H1 (cell line): ENCODE measurements at regions not wholly inside any gene's neighbourhood (a gene's known extent, or its start where the extent isn't known, plus 50 kb on each side); places are given as distances from the start of the nearest gene placed in this dataset.

Source experiments
- CTCF ChIA-PET: fragments of 300-600 bp; sonication (Branson Sonifier 250); formaldehyde crosslinking; loops from one replicate; lab custom pipeline; 2021; ENCODE audit not compliant: partially characterized antibody; lab: Charles Lee
- POLR2A ChIA-PET: fragments of 300-600 bp; sonication (Branson Sonifier 250); formaldehyde crosslinking; loops from one replicate; lab custom pipeline; 2021; ENCODE audit warnings: inconsistent platforms; ENCODE audit not compliant: partially characterized antibody; lab: Charles Lee
- DNase-seq, 2 experiments: peaks; one replicate each; pipeline versions ENCODE4 v3.0.0 to v3.0.0-alpha.2; 2010 to 2022; ENCODE audit warnings: low spot score in 2 of 2, low read depth in 1 of 2, mixed read lengths in 1 of 2
- FAIRE-seq: peaks from 2 replicates; lab custom pipeline; 2011; peaks lifted over from hg19 to GRCh38; lab: Jason Lieb, UNC
- H2AFZ ChIP-seq: 2 replicates; pipeline ENCODE4 v1.8.1; 2012; ENCODE audit warnings: low read length, inconsistent platforms
- H2AK5ac ChIP-seq: 2 replicates; pipeline ENCODE4 v1.6.1; 2013; ENCODE audit warnings: low read depth, low read length
- H2BK120ac ChIP-seq: replicated peaks from 2 replicates; pipeline ENCODE3; 2013; ENCODE audit warnings: low read depth, low read length, inconsistent platforms
- H2BK12ac ChIP-seq: 2 replicates; pipeline ENCODE4 v1.6.1; 2013; ENCODE audit warnings: low read depth, low read length
- H2BK15ac ChIP-seq: 2 replicates; pipeline ENCODE4 v1.6.1; 2013; ENCODE audit warnings: low read length
- H2BK20ac ChIP-seq: 2 replicates; pipeline ENCODE4 v1.6.1; 2013; ENCODE audit warnings: low read length
- H2BK5ac ChIP-seq: 2 replicates; pipeline ENCODE4 v1.6.1; 2013; ENCODE audit warnings: low read depth, low read length
- H3K14ac ChIP-seq: 2 replicates; pipeline ENCODE4 v1.6.1; 2013; ENCODE audit warnings: inconsistent platforms; ENCODE audit not compliant: insufficient read length
- H3K18ac ChIP-seq: 2 replicates; pipeline ENCODE4 v1.6.1; 2013; ENCODE audit warnings: low read length; ENCODE audit errors: extremely low read depth
- H3K23ac ChIP-seq: 2 replicates; pipeline ENCODE4 v1.6.1; 2013; ENCODE audit warnings: inconsistent platforms; ENCODE audit not compliant: insufficient read length
- H3K23me2 ChIP-seq: 2 replicates; pipeline ENCODE4 v1.6.1; 2013; ENCODE audit warnings: low read depth, low read length
- H3K27ac ChIP-seq: 2 replicates; pipeline ENCODE4 v1.6.1; 2011; ENCODE audit warnings: low read depth, low read length, inconsistent platforms
- H3K27me3 ChIP-seq, 4 experiments: replicated peaks in 1 of 4; 1 replicate in 1 of 4; 2 replicates in 3 of 4; pipeline versions ENCODE4 v1.6.1 to v1.8.1; 2011 to 2013; ENCODE audit warnings: low read length in 3 of 4, mild to moderate bottlenecking in 3 of 4, inconsistent platforms in 2 of 4, mixed read lengths in 2 of 4, moderate library complexity in 1 of 4; ENCODE audit not compliant: control insufficient read depth in 3 of 4, insufficient read depth in 3 of 4; ENCODE audit errors: extremely low read depth in 1 of 4
- H3K36me3 ChIP-seq, 4 experiments: 2 replicates each; pipeline versions ENCODE4 v1.6.1 to v1.8.1; 2011 to 2013; ENCODE audit warnings: mild to moderate bottlenecking in 4 of 4, low read length in 3 of 4, moderate library complexity in 2 of 4, control low read depth in 1 of 4, inconsistent platforms in 1 of 4; ENCODE audit not compliant: insufficient read depth in 4 of 4, control insufficient read depth in 2 of 4
- H3K4ac ChIP-seq: replicated peaks from 2 replicates; pipeline ENCODE3; 2013; ENCODE audit warnings: low read length, low read depth, mixed read lengths, inconsistent platforms; ENCODE audit not compliant: insufficient read length
- H3K4me1 ChIP-seq, 4 experiments: replicated peaks in 1 of 4; 1 replicate in 1 of 4; 2 replicates in 3 of 4; pipeline versions ENCODE4 v1.6.1 to v1.8.1; 2011 to 2013; ENCODE audit warnings: low read length in 3 of 4, inconsistent platforms in 2 of 4, mixed read lengths in 1 of 4; ENCODE audit not compliant: insufficient read depth in 4 of 4, control insufficient read depth in 3 of 4
- H3K4me2 ChIP-seq, 2 experiments: 2 replicates each; pipeline versions ENCODE4 v1.6.1 to v1.8.1; 2011 to 2013; ENCODE audit warnings: low read depth in 2 of 2, low read length in 2 of 2, control low read depth in 1 of 2, inconsistent platforms in 1 of 2, mild to moderate bottlenecking in 1 of 2; ENCODE audit not compliant: insufficient read depth in 1 of 2
- H3K4me3 ChIP-seq, 4 experiments: fragments of 200-600, 300-600 bp in 1 of 4; sonication (generic), shearing (Covaris generic), sonication (Bioruptor Twin) in 1 of 4; 2 replicates each; pipeline versions ENCODE4 v1.5.1 to v1.8.1; 2011 to 2016; ENCODE audit warnings: low read length in 4 of 4, low read depth in 3 of 4, control low read depth in 2 of 4, inconsistent platforms in 2 of 4, mild to moderate bottlenecking in 2 of 4, mixed read lengths in 1 of 4, moderate library complexity in 1 of 4; ENCODE audit not compliant: insufficient read depth in 2 of 4; ENCODE audit errors: extremely low read depth in 1 of 4
- H3K56ac ChIP-seq: replicated peaks from 2 replicates; pipeline ENCODE3; 2013; ENCODE audit warnings: low read depth, mild to moderate bottlenecking, mixed read lengths, low read length, inconsistent platforms; ENCODE audit not compliant: insufficient read length
- H3K79me1 ChIP-seq: 2 replicates; pipeline ENCODE4 v1.6.1; 2013; ENCODE audit warnings: low read depth, low read length, control low read depth
- H3K79me2 ChIP-seq, 2 experiments: 2 replicates each; pipeline versions ENCODE4 v1.6.1 to v1.8.1; 2012 to 2013; ENCODE audit warnings: low read length in 2 of 2, mild to moderate bottlenecking in 2 of 2, inconsistent platforms in 1 of 2; ENCODE audit not compliant: insufficient read depth in 2 of 2, control insufficient read depth in 1 of 2
- H3K9ac ChIP-seq, 4 experiments: replicated peaks in 1 of 4; 1 replicate in 1 of 4; 2 replicates in 3 of 4; pipeline versions ENCODE4 v1.6.1 to v1.8.1; 2011 to 2013; ENCODE audit warnings: low read depth in 3 of 4, low read length in 3 of 4, control low read depth in 2 of 4, mild to moderate bottlenecking in 2 of 4, moderate library complexity in 2 of 4, inconsistent platforms in 1 of 4; ENCODE audit errors: extremely low read depth in 1 of 4
- H3K9me3 ChIP-seq, 2 experiments: 2 replicates each; pipeline versions ENCODE4 v1.6.1 to v1.8.1; 2012 to 2013; ENCODE audit warnings: mild to moderate bottlenecking in 2 of 2, moderate library complexity in 2 of 2, control low read depth in 1 of 2, inconsistent platforms in 1 of 2, low read depth in 1 of 2, low read length in 1 of 2, mixed read lengths in 1 of 2; ENCODE audit not compliant: insufficient read depth in 2 of 2
- H4K20me1 ChIP-seq, 2 experiments: replicated peaks in 1 of 2; 2 replicates each; pipeline versions ENCODE3 to v1.8.1; 2011 to 2013; ENCODE audit warnings: inconsistent platforms in 2 of 2, low read length in 2 of 2, mild to moderate bottlenecking in 1 of 2; ENCODE audit not compliant: insufficient read depth in 2 of 2, control insufficient read depth in 1 of 2
- H4K5ac ChIP-seq: 2 replicates; pipeline ENCODE4 v1.6.1; 2013; ENCODE audit warnings: low read length, low read depth, mixed read lengths, inconsistent platforms; ENCODE audit not compliant: insufficient read length
- H4K8ac ChIP-seq: 2 replicates; pipeline ENCODE4 v1.8.0; 2013; ENCODE audit warnings: mild to moderate bottlenecking, moderate library complexity, low read length, inconsistent platforms; ENCODE audit not compliant: insufficient read depth; ENCODE audit errors: extremely low read depth
- H4K91ac ChIP-seq: replicated peaks from 2 replicates; pipeline ENCODE3; 2013; ENCODE audit warnings: low read length, mixed read lengths, inconsistent platforms; ENCODE audit not compliant: insufficient read length
- ATF3 ChIP-seq: IDR thresholded peaks from 2 replicates; pipeline ENCODE4 v1.6.1; 2011; ENCODE audit warnings: low read depth, mild to moderate bottlenecking, low read length; ENCODE audit not compliant: insufficient read depth
- BRCA1 ChIP-seq: IDR thresholded peaks from 2 replicates; pipeline ENCODE4 v1.6.1; 2012; ENCODE audit warnings: low read depth, low read length, improper control_type of control experiment
- CTBP2 ChIP-seq: IDR thresholded peaks from 2 replicates; pipeline ENCODE4 v1.7.0; 2011; ENCODE audit warnings: borderline replicate concordance, mild to moderate bottlenecking, moderate library complexity, mixed read lengths, low read length; ENCODE audit not compliant: insufficient read depth, insufficient read length
- E2F6 ChIP-seq: IDR thresholded peaks from 2 replicates; pipeline ENCODE4 v1.6.1; 2012; ENCODE audit warnings: inconsistent platforms
- EZH2 ChIP-seq: fragments of 200-600 bp; sonication (generic); IDR thresholded peaks from 2 replicates; pipeline ENCODE4 v1.7.1; 2012; ENCODE audit warnings: low read depth, mild to moderate bottlenecking, moderate library complexity, low read length, inconsistent platforms; ENCODE audit not compliant: severe bottlenecking
- HDAC2 ChIP-seq, 2 experiments: fragments of 300-600 bp in 1 of 2; sonication (generic) in 1 of 2; IDR thresholded peaks; 2 replicates each; pipeline ENCODE4 v1.6.1; 2011 to 2012; ENCODE audit warnings: low read depth in 2 of 2, low read length in 2 of 2, mild to moderate bottlenecking in 2 of 2, moderate library complexity in 2 of 2, borderline replicate concordance in 1 of 2, inconsistent platforms in 1 of 2
- JUND ChIP-seq: IDR thresholded peaks from 2 replicates; pipeline ENCODE4 v1.6.1; 2011; ENCODE audit warnings: mild to moderate bottlenecking, improper control_type of control experiment, low read length
- MAX ChIP-seq: IDR thresholded peaks from 2 replicates; pipeline ENCODE4 v1.6.1; 2012; ENCODE audit warnings: inconsistent platforms
- POLR2A ChIP-seq, 2 experiments: IDR thresholded peaks; 1 replicate in 1 of 2; 2 replicates in 1 of 2; pipeline ENCODE4 v1.6.1; 2011; ENCODE audit warnings: low read depth in 2 of 2, low read length in 2 of 2, mild to moderate bottlenecking in 2 of 2; ENCODE audit errors: control extremely low read depth in 1 of 2
- SAP30 ChIP-seq: fragments of 300-600 bp; sonication (generic); IDR thresholded peaks from 2 replicates; pipeline ENCODE4 v1.7.1; 2012; ENCODE audit warnings: low read length, moderate library complexity, mild to moderate bottlenecking, inconsistent platforms; ENCODE audit not compliant: insufficient read depth, insufficient replicate concordance
- TCF12 ChIP-seq: IDR thresholded peaks from 2 replicates; pipeline ENCODE4 v1.6.1; 2011; ENCODE audit warnings: low read depth, mild to moderate bottlenecking, low read length
- ZNF274 ChIP-seq: IDR thresholded peaks from 2 replicates; pipeline ENCODE4 v1.7.0; 2012; ENCODE audit warnings: low read length, borderline replicate concordance; ENCODE audit errors: extremely low read depth
- WGBS, 2 experiments: shearing (Covaris generic) in 1 of 2; methylation state at CpG; one replicate each; pipeline versions ENCODE4 v1.1.6 to v1.1.7; 2013 to 2015; ENCODE audit warnings: low lambda C conversion rate in 2 of 2, mixed read lengths in 2 of 2, inconsistent platforms in 1 of 2, low coverage in 1 of 2, missing lambda C conversion rate in 1 of 2; ENCODE audit not compliant: insufficient replicate concordance in 2 of 2, insufficient coverage in 1 of 2, insufficient read length in 1 of 2; ENCODE audit errors: extremely low coverage in 1 of 2, missing lambda C conversion rate in 1 of 2; 5-methylcytosine and 5-hydroxymethylcytosine counted together

GRCh38 chr5:20680718-20681302, 692.8 kb upstream of the CDH18 start:
- Histone ChIP-seq H3K79me2 (no peaks in the 10 kb centered on the region), H4K8ac (no peak overlapping the region), H3K4me3 (no peak overlapping the region), H2AK5ac (no peak overlapping the region), H4K5ac (no peak overlapping the region), H2BK15ac (no peak overlapping the region), H3K4ac (no peak overlapping the region), H3K36me3 (no peaks in the 10 kb centered on the region), H3K23me2 (no peaks in the 10 kb centered on the region), H3K27me3 (no peaks in the 10 kb centered on the region), H3K9ac (no peak overlapping the region; a peak in 1 of 7 replicates), H4K91ac (no peak overlapping the region), H2BK12ac (no peak overlapping the region), H2BK120ac (no peak overlapping the region), H3K27ac (no peak overlapping the region), H3K23ac (no peak overlapping the region), H4K20me1 (no peaks in the 10 kb centered on the region), H3K18ac (no peak overlapping the region), H2AFZ (peak overlapping the region; percentile 55), H3K14ac (no peak overlapping the region), H2BK20ac (no peak overlapping the region), H3K79me1 (no peaks in the 10 kb centered on the region), H2BK5ac (no peak overlapping the region), H3K9me3 (no peaks in the 10 kb centered on the region), H3K56ac (no peak overlapping the region), H3K4me1 (peaks cover 0 to 9% (median 0%) of the 10 kb centered on the region in 4 experiments; a peak in 2 of 7 replicates), H3K4me2 (no peak overlapping the region)
- DNase-seq (no peak), FAIRE-seq (no peak)
- CTCF ChIA-PET = no interaction called here
- POLR2A ChIA-PET = no interaction called here
- WGBS, 2 experiments = 80% methylated on average over 5 of the region's 5 CpGs; no CpG with 5 or more reads in 1 of the 2 experiments
- TF ChIP-seq ATF3 (no peak), EZH2 (no peak), ZNF274 (no peak), CTBP2 (no peak), MAX (no peak), BRCA1 (no peak), POLR2A (IDR thresholded peaks at IDR 0.05; ENCODE audit: control extremely low read depth in 1 of 2, low read depth in 2 of 2, low read length in 2 of 2) (no peak), TCF12 (no peak), HDAC2 (IDR thresholded peaks at IDR 0.05; ENCODE audit: borderline replicate concordance in 1 of 2, low read depth in 2 of 2, low read length in 2 of 2) (no peak), SAP30 (no peak), E2F6 (no peak), JUND (no peak)
